Activated CD4-positive, alpha-beta T cell treated with anti-CD3 and anti-CD28 coated beads, Interleukin-2, amount 50 U/mL, for 1 hour (primary cell): ENCODE measurements at regions not wholly inside any gene's neighbourhood (a gene's known extent, or its start where the extent isn't known, plus 50 kb on each side); places are given as distances from the start of the nearest gene placed in this dataset.

Experiments used
- DNase-seq: peaks from one replicate; pipeline ENCODE4 v3.0.0-alpha.2; 2020

DNA sequence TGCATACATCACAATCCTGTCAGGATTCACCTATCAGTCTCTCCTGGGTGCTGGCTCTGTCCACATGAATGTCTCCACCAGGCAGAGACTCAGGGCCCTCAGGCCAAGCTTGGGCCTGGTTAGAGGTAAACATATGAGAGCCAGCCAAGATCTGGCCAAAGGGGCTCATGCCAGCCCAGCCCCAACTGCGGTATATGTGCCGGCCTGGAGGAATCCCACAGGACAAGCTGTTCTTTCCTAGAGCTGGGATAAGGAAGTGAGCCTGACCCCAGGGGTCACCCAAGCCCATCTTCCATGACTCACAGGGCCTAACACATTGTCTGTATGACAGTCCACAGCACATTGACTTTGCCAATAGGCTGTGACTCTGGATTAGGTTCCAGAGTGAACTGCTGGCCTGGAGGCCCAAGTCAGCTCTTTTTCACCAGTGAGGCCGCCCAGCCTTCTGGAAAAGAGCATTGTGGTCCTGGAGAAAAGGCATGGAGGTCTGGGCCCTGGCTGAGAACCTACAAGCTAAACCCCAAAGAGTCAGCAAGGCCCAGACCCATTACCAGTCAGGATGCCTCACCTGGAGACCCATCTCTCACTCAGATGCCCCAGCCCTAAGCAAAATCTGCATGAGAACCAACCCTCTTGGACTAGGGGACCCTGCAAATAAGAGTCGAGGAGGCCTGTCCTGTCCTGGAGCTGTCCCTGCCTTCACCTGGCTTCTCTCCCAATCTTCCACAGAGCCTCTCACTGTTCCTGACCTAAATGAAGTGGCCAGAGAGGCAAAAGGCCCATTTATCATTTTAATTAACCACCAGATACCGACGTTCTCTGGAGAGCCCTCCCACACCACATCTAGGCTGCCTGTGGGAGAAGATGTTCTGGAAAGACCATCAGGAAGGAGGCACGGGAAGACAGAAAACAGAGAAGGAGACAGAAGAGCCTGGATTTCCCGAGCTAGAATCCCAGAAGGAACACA is 120.9 kb upstream of the PKDCC start:
- no peak for DNase-seq

GRCh38 chr2:41927581-41928264 is 120.1 kb upstream of the PKDCC start:
- no peak for DNase-seq

DNA sequence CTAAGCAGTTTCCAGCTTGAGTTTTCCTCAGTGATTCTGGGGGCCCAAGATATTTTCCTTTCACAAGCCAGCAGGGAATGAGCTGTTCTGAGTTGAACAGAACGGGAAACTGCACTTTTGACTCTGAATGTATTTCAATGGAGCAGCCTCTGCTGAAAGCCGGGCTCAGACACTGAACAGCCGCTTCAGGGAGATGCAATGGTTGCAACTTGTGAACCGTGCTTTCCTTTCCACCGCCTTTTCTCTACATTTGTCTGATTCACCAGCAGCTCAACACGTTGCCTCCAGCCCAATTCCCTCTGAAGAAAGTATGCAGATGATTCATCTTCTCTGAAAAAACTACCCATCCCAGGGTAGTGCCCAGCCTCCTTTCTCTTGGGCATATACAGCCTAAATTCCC is 119.3 kb upstream of the PKDCC start:
- no peak for DNase-seq

DNA sequence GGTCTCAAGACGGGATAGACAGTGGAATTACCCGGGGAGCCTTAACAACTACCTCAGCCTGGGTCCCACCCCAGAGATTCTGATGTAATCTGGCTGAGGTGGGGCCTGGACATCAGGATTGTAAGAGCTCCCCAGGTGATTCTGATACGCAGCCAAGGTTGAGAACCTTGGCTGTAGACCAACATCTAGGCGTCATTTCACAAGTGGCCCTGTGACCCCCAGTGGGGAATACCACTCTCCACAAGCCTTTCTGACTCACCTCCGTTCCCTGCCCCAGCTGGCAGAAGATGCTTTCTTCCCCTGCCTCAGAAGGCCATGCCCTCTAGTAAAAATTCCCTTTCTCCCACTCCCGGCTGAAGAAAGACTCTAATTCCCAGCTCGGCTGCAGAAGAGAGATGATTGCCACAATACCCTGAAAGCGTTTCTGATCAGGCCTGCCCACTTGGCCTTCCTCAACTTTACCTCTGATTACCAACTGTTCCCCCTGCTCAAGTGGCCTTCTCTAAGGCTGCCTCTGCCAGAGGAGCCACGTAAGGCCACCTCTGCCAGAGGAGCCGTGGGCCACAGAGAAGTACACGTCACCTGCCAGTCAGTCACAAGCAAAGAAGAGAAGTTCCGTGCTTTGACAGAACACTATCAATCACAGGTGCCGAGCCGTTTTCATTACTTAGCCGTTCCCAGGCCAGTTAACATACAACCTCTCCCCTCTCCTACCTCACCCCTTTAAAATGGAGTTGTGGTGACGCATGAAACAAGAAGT is 116.8 kb upstream of the PKDCC start:
- no peak for DNase-seq

GRCh38 chr2:41932241-41933045 is 115.4 kb upstream of the PKDCC start:
- no peak for DNase-seq

- no peak for DNase-seq
Measured at GRCh38 chr2:41933046-41933420, 114.8 kb upstream of the PKDCC start.

DNA sequence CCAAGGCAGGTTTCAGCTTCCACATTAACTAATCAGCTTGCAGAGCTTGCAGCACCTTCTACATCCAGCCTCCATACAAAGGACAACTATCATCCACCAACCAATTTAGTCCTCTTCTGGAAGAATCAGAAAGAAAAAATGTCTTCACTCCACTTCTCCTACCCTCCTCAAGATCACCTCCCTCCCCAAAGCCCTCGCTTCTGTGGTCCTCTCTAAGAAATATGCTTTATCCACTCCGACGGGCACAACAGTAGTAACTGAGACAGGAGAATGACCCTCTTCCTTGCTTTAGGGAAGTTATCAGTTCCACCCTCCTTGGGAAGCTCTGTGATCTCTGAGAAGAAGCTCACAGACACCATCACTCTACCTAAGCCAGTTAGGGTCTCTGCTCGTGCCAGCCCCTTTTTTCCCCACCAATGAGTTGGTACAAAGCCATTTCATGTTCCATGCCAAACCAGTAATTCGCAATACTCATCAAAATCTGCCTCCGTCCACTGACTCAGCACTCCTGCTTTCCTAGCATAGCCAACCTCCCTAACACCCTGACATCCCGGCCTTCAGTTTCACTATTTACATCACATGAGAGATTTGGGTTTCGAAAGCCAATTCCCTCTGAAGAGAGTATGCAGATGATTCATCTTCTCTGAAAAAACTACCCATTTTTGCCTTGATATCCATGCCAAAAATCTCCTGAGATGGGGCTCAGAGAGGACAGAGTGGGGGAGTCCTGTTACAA is 114.1 kb upstream of the PKDCC start:
- no peak for DNase-seq

DNA sequence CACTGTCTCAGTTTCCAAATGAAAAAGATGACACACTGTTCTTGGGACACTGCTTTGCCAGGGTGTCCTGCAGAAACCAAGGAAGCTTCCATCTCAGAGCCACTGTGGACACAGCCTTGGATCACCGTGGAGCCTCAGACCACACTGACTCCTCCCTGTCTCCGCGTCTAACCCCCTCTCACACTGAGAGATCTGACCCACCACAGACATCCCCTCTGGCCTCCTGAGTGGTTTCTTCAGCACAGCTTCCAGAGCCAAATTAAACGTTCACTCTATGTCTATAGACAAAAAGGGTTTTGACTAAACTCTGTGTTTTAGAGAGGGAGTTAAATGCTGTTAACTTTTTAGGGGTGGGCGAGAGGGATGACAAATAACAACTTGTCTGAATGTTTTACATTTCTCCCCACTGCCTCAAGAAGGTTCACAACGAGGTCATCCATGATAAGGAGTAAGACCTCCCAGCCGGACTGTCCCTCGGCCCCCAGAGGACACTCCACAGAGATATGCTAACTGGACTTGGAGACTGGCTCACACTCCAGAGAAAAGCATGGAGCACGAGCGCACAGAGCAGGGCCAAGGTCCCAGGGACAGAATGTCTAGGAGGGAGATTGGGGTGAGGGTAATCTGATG is 113.4 kb upstream of the PKDCC start:
- DNase-seq, result no peak

DNA sequence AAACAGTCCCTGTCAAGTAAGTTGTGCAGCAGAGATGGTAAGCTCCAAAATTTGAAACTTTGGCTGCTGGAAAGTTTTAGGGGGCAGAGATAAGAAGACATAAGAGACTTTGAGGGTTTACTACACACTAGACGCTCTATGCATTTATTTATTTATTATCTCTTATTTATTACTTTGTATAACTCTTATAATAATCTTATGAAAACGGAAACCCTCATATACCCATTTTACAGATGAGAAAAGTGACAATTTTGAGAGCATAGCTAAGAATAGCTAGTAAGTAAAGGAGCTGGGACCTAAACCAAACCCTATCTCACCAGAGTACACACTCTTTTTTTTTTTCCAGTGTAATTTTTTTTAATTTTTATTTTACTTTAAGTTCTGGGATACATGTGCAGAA is 112.8 kb upstream of the PKDCC start:
- no peak for DNase-seq

- no peak for DNase-seq
Measured at GRCh38 chr2:41935825-41936224, 112.0 kb upstream of the PKDCC start.

GRCh38 chr2:41936771-41937463 is 110.9 kb upstream of the PKDCC start:
- no peak for DNase-seq

DNA sequence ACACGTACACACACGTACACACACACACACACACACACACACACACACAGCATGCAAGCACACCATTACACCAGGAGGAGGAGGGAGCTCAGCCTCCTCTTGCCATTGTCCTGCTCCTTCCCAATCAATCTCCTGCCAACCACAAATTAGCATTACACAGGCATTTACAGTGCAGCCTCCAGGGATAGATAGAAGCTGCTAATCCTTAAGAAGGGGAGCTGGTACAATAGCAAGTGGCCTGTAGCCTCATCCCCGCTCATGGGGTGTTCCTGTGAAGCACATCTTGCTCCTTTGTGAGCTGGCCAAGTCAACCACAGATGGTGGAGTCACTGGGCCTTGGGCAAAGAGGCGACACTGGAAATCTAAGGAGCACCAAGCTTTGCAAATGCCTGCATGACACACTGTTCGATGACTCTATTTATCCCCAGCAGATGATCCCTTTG is 110.3 kb upstream of the PKDCC start:
- no peak for DNase-seq

DNA sequence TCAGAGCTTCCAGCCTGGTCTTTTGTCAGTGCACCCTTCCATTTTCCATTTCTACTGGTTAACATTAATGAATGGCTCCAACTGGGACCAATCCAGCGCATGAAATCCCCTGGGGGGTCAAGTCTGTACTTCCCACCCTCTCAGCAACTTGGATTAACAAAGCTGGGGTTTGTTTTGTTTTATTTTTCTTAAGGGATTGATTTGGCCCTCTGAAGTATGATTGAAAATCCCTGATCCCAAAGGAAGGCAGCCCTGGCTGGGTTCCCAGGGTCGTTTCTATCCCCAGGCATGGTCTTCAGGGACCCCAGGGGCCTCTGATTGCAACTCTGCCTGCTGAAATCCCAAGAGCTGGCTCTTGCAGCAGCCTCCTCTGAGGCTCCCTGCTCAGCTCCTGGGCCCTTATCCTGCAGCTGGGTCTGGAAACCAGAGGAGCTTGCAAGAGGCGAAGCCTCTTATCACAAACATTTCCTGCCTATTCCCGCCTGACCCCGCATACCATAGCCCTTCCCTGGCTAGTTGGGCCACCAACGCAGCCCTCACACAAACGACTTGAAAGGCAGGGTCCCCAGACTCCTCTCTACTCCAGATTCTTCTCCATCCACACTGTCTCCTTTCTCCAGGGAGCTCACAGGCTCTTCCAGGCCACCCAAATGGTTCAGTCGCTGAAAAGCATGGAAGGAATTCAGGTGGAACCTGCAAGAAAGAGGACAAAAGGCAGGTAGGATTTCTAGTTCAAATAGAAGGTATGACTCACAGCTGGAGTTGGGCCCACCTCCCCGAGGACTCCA is 109.7 kb upstream of the PKDCC start:
- DNase-seq, result no peak

DNA sequence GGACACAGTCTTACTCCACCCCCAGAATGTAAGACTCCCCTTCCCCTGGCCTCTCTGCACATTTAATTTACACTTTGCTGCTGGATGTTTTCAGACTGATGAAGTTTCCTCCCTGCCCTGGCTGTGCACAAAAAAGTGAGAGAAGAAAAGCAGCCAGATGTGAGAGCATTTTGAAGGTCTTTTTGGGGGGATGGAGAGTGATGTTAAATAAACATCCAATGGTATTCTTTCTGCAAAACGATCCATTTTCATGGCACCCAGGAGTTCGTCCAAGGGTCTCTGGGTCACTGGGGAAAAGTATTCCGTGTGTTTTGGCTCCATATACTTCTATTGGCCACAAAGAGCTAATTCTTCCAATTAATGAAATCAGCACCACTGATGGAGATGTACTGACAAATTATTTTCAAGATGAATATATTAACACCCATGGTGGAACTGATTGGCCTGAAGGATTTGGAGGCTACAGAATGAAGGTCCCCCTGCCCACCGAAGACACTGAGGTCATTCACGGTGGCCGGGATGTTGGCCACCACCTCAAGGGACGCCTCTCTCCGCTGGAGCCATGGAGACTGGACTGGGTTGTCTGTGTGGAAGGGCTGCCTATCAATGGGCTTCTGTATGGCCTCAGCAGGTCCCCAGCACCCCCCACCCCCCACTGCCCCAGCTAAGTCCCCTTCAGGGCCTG is 107.6 kb upstream of the PKDCC start:
- no peak for DNase-seq

- DNase-seq, result no peak
Measured at GRCh38 chr2:41940745-41941063, 107.1 kb upstream of the PKDCC start.

DNA sequence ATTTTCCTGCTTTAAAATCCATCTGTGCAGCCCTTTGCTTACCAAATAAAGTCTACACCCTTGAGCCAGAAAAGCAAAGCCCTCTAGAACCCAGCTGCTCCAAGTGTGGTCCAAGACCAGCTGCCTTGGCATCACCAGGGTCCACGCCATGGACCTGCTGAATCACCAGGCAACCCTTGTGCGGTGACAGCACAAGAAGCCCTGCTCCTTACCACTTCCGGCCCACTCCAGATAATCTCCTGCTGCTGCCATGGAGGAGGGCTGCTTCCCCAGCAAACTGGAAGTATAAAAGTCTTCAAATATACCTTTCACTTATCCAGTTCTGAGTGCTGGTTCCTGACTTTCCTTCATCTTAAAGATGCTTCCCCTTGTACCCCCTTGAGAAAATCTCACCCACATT is 106.0 kb upstream of the PKDCC start:
- DNase-seq, result no peak

- no peak for DNase-seq
Measured at GRCh38 chr2:41942278-41942677, 105.5 kb upstream of the PKDCC start.

GRCh38 chr2:41943159-41943558 is 104.7 kb upstream of the PKDCC start:
- no peak for DNase-seq

- no peak for DNase-seq
Measured at GRCh38 chr2:41944220-41944880, 103.5 kb upstream of the PKDCC start.
